Islet of Langerhans (tissue), 1 donor: ENCODE measurements at regions not wholly inside any gene's neighbourhood (a gene's known extent, or its start where the extent isn't known, plus 50 kb on each side); places are given as distances from the start of the nearest gene placed in this dataset.
"Not testable (repeated sequence)": the region's sequence is repeated elsewhere in the genome, so short reads cannot be mapped to it uniquely, and the experiment has no call there.

Source experiments
- FAIRE-seq: peaks from one replicate; lab custom pipeline; 2011; peaks lifted over from hg19 to GRCh38; lab: Jason Lieb, UNC

DNA sequence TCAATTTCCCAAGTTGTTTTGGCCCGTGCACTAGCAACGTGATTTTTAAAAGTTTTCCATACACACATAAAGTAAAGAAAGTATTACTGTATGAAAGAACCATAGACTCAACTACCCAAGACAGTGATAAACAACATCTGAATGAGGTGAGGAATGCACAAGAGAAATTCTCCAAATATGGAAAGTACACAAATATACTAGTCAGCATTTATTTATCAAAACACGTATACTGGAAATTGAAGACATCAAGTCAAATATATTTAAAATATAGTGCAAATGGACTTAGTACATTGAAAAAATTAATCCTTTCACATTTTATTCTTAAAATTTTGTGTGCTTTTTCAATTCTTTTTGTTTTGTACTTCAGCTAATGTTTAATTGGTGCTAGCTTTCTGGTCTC lies 143.6 kb downstream of the ARL4A start:
- FAIRE-seq, result no peak

DNA sequence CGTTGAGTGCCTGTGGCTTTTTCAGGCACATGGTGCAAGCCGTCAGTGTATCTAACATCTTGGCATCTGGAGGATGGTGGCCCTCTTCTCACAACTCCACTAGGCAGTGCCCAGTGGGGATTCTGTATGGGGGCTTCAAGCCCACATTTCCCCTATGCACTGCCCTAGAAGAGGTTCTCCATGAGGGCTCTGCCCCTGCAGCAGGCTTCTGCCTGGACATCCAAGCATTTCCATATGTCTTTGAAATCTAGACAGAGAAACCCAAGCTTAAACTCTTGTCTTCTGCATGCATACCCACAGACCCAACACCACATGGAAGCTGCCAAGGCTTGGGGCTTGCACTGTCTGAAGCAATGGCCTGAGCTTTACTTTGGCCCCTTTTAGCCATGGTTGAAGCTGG lies 146.4 kb downstream of the ARL4A start:
- FAIRE-seq, result no peak

DNA sequence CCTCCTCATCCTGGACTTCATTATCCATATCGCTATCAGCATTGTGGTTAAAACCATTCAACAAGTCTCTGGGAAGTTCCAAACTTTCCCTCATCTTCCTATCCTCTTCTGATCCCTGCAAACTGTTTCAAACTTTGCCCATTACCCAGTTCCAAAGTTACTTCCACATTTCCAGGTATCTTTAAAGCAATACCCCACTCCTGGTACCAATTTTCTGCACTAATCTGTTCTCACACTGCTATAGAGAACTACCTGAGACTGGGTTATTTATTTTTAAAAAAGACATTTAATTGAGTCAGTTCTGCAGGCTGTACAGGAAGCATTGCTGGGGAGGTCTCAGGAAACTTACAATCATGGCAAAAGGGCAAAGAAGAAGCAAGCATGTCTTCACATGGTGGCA lies 147.3 kb downstream of the ARL4A start:
- no peak for FAIRE-seq

DNA sequence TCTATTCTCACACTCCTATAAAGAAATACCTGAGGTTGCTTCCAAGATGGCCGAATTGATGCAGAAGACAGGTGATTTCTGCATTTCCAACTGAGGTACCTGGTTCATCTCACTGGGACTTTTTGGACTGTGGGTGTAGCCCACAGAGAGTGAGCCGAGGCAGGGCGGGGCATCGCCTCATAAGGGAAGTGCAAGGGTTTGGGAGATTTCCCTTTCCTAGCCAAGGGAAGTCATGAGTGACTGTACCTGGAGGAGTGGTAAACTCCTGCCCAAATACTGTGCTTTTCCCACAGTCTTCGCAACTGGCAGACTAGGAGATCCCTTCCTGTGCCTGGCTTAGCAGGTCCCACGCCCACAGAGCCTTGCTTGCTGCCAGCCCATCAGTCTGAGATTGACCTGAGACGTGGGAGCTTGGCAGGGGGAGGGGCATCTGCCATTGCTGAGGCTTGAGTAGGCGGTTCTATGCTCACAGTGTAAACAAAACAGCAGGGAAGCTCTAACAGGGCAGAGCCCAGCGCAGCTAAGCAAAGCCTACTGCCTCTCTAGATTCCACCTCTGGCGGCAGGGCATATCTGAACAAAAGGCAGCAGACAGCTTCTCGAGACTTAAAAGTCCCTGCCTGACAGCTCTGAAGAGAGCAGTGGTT lies 152.2 kb downstream of the ARL4A start:
- FAIRE-seq, result no peak

DNA sequence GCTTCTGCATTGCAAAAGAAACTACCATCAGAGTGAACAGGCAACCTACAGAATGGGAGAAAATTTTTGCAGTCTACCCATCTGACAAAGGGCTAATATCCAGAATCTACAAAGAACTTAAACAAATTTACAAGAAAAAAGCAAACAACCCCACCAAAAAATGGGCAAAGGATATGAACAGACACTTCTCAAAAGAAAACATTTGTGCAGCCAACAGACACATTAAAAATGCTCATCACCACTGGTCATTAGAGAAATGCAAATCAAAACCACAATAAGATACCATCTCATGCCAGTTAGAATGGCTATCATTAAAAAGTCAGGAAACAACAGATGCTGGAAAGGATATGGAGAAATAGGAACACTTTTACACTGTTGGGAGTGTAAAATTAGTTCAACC lies 157.3 kb downstream of the ARL4A start:
- FAIRE-seq, result not testable (repeated sequence)

DNA sequence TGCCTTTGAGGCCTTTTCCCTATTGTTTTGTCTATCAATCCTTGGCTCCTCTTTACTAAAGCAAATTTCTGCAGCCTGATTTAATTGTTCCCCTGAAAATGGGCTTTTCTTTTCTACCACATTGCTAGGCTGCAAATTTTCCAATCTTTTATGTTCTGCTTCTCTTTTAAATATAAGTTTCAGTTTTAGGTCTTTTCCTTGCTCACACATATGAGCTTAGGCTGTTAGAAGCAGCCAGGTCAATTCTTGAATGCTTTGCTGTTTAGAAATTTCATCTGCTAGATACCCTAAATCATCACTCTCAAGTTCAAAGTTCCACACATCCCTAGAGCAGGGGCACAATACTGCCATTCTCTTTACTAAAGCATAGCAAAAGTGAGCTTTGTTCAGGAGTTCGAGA lies 159.6 kb downstream of the ARL4A start:
- no peak for FAIRE-seq

DNA sequence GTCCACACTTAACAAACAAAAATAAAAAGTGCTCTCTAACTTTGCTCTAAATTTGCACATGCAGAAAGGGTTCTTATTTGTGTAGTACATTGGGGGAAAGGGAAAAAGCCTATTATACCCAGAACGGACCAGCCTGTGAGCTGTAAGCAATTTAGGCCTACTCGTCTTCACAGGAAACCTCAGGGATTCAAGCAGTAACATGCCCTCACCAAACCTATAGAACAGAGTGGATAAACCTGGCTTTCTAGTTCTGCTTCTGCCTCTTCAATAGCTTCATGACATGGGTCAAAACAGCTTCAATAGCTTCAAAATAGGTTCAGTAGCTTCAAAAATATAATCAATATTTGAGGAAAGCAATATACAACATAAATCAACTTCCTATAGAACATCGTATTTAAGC lies 163.7 kb downstream of the ARL4A start:
- FAIRE-seq, result no peak

DNA sequence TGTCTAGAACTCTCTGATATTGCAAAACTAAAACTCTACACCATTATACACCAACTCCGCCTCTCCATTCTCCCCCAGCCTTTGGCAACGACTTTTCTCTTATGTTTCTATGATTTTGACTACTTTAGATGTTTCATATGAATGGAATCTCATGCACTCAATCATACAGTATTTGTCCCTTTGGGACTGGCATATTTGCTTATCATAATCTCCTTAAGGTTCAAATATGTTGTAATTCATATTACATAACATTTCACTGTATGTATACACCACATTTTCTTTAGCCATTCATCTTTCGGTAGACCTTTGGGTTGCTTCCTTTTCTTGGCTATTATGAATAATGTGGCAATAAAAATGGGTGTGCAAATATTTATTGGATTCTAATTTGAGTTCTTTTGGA lies 164.4 kb downstream of the ARL4A start:
- FAIRE-seq, result no peak

DNA sequence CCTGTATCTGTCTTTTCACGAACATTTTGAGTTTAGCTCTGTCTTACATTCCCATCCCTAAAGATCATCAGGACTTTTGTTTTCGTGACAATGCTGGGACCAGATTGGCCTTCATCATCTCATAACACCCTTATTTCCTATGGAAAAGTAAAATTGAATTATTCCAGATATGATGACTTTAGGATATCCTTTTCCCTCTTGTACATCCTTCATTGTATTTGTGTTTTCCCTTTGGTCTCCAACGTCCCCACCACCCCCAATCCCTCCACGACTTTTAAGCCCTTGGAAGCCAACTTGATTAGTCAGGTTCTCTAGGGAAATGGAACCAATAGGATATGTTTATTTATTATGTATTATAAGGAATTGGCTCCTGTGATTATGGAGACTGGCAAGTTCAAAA lies 167.6 kb downstream of the ARL4A start:
- FAIRE-seq, result no peak

DNA sequence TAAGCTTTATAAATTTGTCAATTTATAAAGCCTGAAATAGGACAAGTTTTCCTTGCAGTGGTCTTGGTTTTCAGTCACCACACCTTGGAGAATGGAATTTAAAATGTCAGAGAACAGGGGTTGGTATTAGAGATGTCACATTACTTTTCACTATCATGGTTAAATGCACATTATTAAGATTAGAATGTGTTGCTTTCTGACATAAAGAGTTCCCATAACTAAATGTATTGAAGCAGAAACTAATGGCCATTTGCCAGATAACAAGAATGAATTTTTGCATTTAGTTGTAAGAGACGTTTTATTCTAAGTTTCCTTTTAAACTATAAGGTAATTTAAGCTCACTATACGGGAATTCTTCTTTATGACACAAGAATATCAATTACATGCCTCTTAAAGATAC lies 172.3 kb downstream of the ARL4A start:
- no peak for FAIRE-seq

DNA sequence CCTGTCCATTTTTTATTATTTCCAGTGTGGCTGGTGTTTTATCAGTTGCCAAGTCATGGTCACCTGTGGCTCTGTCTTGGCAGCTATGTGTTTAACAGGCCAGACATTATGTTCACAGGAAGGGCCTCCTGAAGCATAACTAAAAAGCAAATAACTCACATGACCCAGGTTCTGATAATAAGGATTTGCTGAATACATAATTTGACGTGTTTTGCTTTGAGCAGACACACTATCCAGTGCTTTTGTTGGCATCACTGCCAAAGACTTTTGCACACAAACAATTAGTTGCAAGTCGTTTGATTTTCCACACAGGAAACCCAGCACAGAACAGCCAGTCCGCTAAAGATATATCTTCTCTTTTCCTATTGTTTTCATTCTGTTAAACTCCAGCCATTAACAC lies 173.6 kb downstream of the ARL4A start:
- no peak for FAIRE-seq

DNA sequence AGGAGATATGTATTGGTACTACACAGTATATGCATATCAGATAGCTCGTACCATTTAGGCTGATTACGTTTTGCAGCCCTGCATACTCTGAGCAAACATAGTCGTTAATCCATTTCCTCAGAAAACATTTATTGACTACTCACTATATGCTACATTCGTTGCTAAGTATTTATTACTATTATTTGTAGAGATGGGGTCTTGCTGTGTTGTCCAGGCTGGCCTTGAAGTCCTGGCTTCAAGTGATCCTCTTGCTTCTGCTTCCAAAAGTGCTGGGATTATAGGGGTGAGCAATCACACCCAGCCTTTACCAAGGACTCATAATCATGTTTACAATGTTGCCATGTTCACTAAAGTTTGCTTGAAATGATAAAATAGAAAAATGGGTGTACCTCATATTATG lies 174.7 kb downstream of the ARL4A start:
- no peak for FAIRE-seq

DNA sequence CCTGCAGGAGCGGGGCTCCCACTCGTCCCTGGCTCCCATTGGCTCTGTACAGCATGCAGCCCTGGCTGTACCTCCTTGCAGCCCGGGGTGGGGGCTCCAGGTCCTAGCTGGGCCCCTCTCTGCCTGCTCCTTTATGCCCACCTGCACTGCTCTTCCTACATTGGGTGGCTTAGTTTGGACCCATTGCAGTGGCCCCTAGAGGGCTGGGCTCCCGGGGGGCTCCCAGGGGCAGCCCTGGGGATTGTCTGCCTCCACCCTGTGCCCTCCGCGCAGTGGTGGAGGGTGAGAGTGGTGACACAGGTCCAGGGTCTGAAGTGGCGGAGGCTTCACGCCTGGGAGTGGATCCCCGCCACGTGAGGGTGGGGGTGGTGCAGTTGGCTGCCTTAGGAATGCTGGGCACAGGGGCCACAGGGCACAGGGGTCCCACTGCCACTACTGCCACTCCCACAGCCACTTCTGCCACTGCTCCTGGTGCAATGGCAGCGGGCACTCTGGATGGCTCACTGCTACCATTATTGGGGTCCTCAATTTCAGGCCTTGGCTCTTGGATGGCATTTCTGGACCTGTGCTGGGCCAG lies 177.1 kb downstream of the ARL4A start:
- no peak for FAIRE-seq

DNA sequence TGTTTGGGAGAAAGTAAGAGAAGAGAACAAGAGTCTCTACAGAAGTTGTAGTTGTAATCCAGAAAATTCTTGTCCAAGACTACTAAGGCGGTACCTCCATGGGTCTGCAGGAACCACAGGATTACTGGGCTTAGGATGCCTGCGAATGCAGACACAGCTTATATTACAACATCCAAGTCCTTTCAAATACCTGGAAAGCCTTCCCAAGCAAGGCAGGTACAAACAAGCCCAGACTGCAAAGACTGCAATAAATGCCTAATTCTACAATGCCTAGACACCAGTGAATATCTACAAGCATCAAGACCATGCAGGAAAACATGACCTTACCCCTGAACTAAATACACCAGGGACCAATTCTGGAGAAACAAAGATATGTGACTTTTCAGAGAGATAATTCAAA lies 178.2 kb downstream of the ARL4A start:
- no peak for FAIRE-seq

DNA sequence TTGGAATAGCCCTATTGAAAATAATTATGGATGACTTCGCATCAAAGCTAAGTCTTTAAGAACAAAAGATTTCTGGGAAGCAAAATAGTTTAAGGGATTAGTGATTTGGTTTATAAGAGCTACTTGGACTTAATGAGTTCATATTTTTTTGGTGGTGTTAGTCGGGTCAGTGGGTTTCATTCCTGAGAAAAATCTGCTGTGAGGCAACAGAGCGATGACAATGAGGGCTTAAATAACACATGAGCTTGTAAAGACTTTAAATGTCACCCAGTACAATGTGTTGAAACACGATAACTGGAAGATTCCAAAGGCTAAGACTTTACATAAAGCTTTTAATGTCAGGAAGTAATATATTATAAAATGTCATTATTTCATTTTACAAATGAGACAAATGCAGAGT lies 178.8 kb downstream of the ARL4A start:
- FAIRE-seq, result no peak

DNA sequence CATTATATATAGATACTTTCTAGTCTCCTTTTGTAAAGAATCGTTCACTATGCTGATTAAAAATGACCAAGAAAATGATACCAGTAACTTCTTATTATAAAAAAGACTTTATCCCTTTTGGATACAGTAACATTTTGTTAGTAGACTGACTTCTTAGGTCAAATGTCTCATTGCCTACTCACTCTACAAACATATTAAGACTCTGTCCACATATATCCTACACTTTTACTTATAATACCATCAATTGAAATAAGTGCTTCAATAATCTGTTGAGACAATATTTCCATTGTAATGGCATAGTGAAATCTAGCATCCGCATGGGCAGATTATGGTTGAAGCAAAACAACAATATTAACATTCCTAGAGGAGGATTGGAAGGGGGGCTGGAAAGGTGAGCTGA lies 180.6 kb downstream of the ARL4A start:
- FAIRE-seq, result no peak

DNA sequence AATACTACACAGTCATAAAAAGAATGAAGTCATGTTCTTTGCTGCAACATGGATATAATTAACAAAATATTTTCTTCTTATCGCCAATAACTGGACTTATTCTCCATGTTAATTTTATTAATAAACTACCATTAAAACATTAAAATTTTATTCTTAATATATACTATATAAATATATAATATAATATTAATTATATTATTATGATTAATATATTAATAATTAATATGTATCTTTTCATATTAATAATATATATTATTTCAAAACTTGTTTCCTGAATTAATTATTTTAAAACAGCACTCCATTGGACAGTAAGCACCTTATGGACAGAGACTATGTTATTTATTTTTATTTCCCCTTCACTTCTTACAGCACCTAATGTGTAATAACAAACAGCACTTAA lies 182.8 kb downstream of the ARL4A start:
- FAIRE-seq, result no peak

DNA sequence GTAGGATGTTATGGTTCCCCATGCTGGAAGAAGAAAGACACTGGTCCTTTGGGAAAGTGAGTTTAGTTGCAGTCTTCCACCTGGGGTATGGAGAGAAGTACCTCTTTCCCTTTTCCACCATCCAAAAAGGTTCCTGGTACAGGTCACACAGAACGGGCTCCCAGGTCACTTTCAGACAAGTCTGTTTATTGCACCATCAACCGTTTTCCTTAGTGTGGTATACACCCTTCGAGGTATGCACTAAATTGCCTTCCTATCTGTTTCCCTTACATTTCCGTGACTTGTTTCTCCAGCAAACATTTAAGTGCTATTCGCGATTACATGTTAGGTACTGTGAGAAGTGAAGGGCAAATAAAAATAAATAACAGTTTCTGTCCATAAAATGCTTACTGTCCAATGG lies 185.1 kb downstream of the ARL4A start:
- FAIRE-seq, result no peak

DNA sequence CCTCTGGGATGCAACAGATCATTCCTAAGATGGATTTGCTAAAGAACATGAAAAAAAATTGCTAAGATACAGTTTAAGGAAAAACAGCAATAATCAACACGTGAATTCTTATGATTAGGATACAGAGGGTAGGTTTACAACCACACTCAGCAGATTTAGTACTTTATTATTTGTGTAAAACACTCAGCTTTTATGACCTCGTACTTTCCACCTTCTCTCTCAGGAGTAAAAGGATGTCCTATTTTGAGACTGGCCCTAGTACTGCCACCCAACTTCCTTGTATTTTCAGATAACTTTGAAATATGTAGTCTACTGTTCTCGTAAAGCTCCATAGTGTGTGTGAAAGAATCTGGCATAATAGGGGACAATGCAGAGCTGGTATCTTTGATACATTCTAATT lies 186.1 kb downstream of the ARL4A start:
- FAIRE-seq, result no peak

DNA sequence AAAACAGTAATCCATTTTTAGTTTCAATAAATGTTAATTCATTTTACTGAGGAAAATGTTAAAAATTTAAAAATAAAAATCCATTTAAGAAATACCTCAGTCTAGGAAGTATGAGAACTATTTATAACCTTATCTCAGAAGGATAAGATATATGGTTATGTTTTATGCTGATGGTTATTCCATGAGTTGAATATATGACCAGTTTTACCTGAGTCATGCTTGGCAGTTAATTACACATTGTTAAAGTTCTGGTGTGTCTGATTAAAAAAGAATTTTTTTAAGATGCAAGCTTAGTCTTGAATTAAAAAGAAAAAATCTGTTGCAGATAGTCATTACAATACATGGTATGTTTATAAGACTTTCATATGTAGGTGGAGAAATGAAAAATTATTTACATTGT lies 191.7 kb downstream of the ARL4A start:
- FAIRE-seq, result peak; percentile 33

DNA sequence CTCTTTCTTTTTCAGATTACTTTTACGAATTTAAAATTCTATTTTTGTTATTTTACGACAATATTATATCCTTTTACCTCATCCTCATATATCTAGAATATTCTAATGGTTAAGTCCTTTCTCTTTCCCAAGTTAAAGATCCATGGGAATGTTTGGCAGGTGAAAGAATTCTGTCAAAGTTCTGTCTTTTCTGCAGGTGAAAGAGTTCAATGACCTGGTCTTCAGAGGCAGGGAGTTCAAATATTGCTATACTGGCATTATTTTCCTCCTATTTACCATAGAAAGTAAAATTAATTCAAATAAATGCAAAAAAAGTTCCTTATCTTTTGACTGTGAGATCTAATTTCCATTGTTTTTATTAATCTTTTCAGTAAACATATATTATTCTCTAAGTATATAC lies 194.3 kb downstream of the ARL4A start:
- no peak for FAIRE-seq

DNA sequence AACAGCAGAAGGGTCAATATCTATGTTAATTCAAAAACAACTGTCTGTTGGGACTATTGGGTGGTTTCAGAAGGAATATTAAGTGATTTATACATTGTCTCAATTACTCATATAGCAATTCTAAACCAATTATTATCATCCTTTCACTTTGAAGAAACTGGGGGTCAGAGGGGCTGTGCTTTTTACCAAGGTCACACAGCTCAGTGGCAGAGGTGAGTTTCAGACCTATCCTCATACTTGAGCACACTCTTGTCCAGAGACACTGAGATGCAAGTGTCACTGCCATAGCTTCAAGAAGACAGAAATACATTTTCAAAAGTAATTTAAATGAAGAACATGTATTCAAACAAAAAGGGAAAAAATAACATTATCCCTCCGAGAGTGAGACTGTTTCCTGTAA lies 195.3 kb downstream of the ARL4A start:
- FAIRE-seq, result no peak

DNA sequence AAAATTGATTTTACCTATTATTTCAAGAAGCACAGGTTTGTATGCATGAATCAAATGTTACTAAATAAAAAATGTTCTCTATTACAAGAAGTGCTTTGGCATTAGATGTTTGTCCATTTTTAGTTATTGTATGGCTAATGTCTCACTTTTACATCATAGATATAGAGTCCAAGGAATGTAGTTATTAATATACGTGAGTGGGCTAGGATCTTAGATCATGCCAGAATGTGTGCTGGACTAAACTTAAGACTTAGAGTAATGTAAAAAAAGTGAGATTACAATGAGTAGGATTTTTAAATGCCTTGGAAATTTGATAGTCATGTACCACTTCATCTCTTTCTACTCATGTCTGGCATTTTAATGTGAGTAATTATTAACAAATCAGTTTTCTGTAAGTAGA lies 196.6 kb downstream of the ARL4A start:
- FAIRE-seq, result no peak

DNA sequence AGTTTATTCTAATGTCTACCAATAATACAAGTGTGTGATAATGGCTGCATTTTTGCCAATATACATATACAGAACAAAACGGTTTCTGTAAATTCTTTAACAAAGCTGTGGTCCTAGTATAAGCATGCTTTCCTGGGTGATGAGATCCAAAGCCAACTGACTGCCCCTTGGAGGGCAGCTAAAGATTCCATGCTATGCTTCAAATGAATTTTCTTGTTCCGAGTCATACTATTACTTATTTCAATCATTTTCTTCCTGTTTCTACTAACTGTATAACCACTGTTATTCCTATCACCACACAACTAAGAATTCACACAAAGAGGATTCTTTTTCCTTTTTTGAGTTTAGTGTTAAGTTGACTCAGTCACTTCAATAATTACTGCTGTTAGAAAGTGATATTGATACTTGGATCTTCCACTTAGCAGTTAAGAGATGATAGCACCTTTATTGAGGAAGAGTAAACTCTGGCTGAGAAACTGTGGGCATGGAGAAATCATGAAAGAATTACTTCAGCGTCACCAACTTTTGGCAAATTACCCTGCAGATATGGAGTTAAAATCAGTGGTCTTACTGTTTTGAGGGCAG lies 197.5 kb downstream of the ARL4A start:
- FAIRE-seq, result no peak
